GM12878 (cell line): ENCODE measurements at regions not wholly inside any gene's neighbourhood (a gene's known extent, or its start where the extent isn't known, plus 50 kb on each side); places are given as distances from the start of the nearest gene placed in this dataset.

Experiments used
- BMI1 ChIP-seq: fragments of 450-650 bp; IDR thresholded peaks from 2 replicates; pipeline ENCODE4 v1.6.1; 2016; ENCODE audit warnings: mild to moderate bottlenecking, moderate library complexity, borderline replicate concordance
- CBX5 ChIP-seq: sonication (generic); IDR thresholded peaks from 2 replicates; pipeline ENCODE4 v1.6.1; 2016; ENCODE audit warnings: low read depth, moderate library complexity, mild to moderate bottlenecking, inconsistent platforms
- CHD4 ChIP-seq: fragments of 200-600 bp; sonication (generic); IDR thresholded peaks from 2 replicates; pipeline ENCODE4 v1.6.1; 2016; ENCODE audit warnings: mild to moderate bottlenecking
- CREB1 ChIP-seq: IDR thresholded peaks from 2 replicates; pipeline ENCODE4 v1.6.1; 2012; ENCODE audit warnings: low read depth, mild to moderate bottlenecking, inconsistent platforms
- CREM ChIP-seq: IDR thresholded peaks from 2 replicates; pipeline ENCODE4 v1.6.1; 2014; ENCODE audit warnings: antibody characterized with exemption, low read depth
- EGR1 ChIP-seq, 2 experiments: IDR thresholded peaks; 1 replicate in 1 of 2; 2 replicates in 1 of 2; pipeline ENCODE4 v1.6.1; 2011 to 2012; ENCODE audit warnings: low read depth in 2 of 2, low read length in 2 of 2, borderline replicate concordance in 1 of 2, mild to moderate bottlenecking in 1 of 2, moderate library complexity in 1 of 2
- ESRRA ChIP-seq: IDR thresholded peaks from 2 replicates; pipeline ENCODE4 v1.6.1; 2012; ENCODE audit warnings: mild to moderate bottlenecking, low read length, improper control_type of control experiment
- EZH2 ChIP-seq: IDR thresholded peaks from 2 replicates; pipeline ENCODE4 v1.6.1; 2012; ENCODE audit warnings: low read depth, mild to moderate bottlenecking, control low read depth, inconsistent platforms, low read length, borderline replicate concordance; ENCODE audit not compliant: control insufficient read depth
- FOS ChIP-seq: IDR thresholded peaks from 3 replicates; pipeline ENCODE4 v1.6.1; 2011; ENCODE audit warnings: borderline replicate concordance; ENCODE audit not compliant: insufficient read length; ENCODE audit errors: extremely low read depth
- MAX ChIP-seq: IDR thresholded peaks from 2 replicates; pipeline ENCODE4 v1.6.1; 2012; ENCODE audit warnings: low read depth, low read length, improper control_type of control experiment
- MXI1 ChIP-seq: fragments of 150-350 bp; IDR thresholded peaks from 2 replicates; pipeline ENCODE4 v1.6.1; 2011; ENCODE audit warnings: low read depth, mild to moderate bottlenecking, inconsistent platforms, low read length, improper control_type of control experiment
- NBN ChIP-seq: fragments of 450-650 bp; IDR thresholded peaks from 2 replicates; pipeline ENCODE4 v1.6.1; 2016
- NKRF ChIP-seq: fragments of 450-650 bp; conservative IDR thresholded peaks from 2 replicates; pipeline ENCODE4 v1.6.1; 2017; ENCODE audit warnings: mild to moderate bottlenecking, moderate library complexity
- POLR2AphosphoS5 ChIP-seq: IDR thresholded peaks from 2 replicates; pipeline ENCODE4 v1.6.1; 2011; ENCODE audit warnings: mild to moderate bottlenecking, low read length, inconsistent platforms
- POU2F2 ChIP-seq: IDR thresholded peaks from 3 replicates; pipeline ENCODE4 v1.6.1; 2011; ENCODE audit warnings: low read depth, mild to moderate bottlenecking, low read length, borderline replicate concordance
- PRDM15 ChIP-seq: fragments of 450-650 bp; formaldehyde crosslinking; IDR thresholded peaks from 2 replicates; pipeline ENCODE4 v1.4.0; 2020; ENCODE audit warnings: mild to moderate bottlenecking, moderate library complexity
- SIX5 ChIP-seq: IDR thresholded peaks from 2 replicates; pipeline ENCODE4 v1.6.1; 2011; ENCODE audit warnings: mild to moderate bottlenecking, low read depth, low read length, moderate library complexity; ENCODE audit not compliant: severe bottlenecking
- TCF12 ChIP-seq: IDR thresholded peaks from 2 replicates; pipeline ENCODE4 v1.6.1; 2011; ENCODE audit warnings: low read depth, mild to moderate bottlenecking, low read length
- ZBTB33 ChIP-seq: fragments of 450-650 bp; IDR thresholded peaks from 2 replicates; pipeline ENCODE4 v1.6.1; 2017; ENCODE audit warnings: mild to moderate bottlenecking

GRCh38 chr12:94769047-94769420 is 118.7 kb upstream of the TMCC3 start (continued):
- TF ChIP-seq ZBTB33 (no peak), POLR2AphosphoS5 (no peak), EZH2 (no peak), BMI1 (no peak), FOS (no peak), CHD4 (no peak), EGR1 (IDR thresholded peaks at IDR 0.05; ENCODE audit: borderline replicate concordance in 1 of 2, low read depth in 2 of 2, low read length in 2 of 2) (no peak), NBN (no peak), SIX5 (peak; percentile 1), POU2F2 (peak; percentile 92; the same call in 2 of the 3 replicates), CREM (peak; percentile 21; the same call in 1 of the 2 replicates), TCF12 (no peak), CBX5 (0 out of 2 replicates have a peak, but pooled peaks have one; percentile 41), CREB1 (0 out of 2 replicates have a peak, but pooled peaks have one; percentile 51), MAX (no peak), PRDM15 (CRISPR knock-in tag) (no peak), NKRF (no peak), MXI1 (no peak), ESRRA (no peak)
